ENCODE measurements at regions not wholly inside any gene's neighbourhood (a gene's known extent, or its start where the extent isn't known, plus 50 kb on each side); places are given as distances from the start of the nearest gene placed in this dataset.

DNA sequence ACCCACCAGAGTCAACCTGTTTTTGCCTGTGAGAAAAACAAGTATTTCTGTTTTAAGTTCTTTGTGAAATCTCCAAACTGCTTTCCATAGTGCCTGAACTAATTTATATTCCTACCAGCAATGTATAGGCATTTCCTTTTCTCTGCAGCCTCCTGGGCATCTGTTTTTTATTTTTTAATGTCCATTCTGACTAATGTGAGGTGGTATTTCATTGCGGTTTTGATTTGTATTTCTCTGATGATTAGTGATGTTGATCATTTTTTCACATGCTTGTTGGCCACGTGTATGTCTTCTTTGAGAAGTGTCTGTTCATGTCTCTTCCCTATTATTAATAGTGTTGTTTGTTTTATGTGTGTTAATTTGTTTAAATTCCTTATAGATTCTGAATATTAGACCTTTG is 820.5 kb downstream of the MCTP2 start:
- Histone ChIP-seq H3K9me3 (ENCODE audit: severe bottlenecking) (no peaks in the 10 kb centered on the region), H3K4me1 (ENCODE audit: insufficient read depth, poor library complexity, severe bottlenecking) (no peaks in the 10 kb centered on the region), H3K36me3 (ENCODE audit: low read depth) (no peaks in the 10 kb centered on the region), H3K27me3 (ENCODE audit: insufficient read depth, poor library complexity, severe bottlenecking) (no peaks in the 10 kb centered on the region), H3K4me3 (ENCODE audit: severe bottlenecking) (no peak overlapping the region), H3K27ac (ENCODE audit: poor library complexity, severe bottlenecking) (no peak overlapping the region)
- 0 out of 3 replicates have a peak, but pooled peaks have one; percentile 14 for ATAC-seq (ENCODE audit: low read depth)
- DNase-seq (ENCODE audit: low spot score) = no peak
- no peak for TF ChIP-seq CTCF (IDR thresholded peaks at IDR 0.05; ENCODE audit: poor library complexity, severe bottlenecking)

- no peak for TF ChIP-seq CTCF (IDR thresholded peaks at IDR 0.05; ENCODE audit: poor library complexity, severe bottlenecking)
- no peak overlapping the region for H3K4me3 ChIP-seq (ENCODE audit: severe bottlenecking)
- H3K9me3 ChIP-seq (ENCODE audit: severe bottlenecking) = no peaks in the 10 kb centered on the region
- H3K27ac ChIP-seq (ENCODE audit: poor library complexity, severe bottlenecking) = no peak overlapping the region
- ATAC-seq (ENCODE audit: low read depth) (no peak; the same call in 2 of the 3 replicates), DNase-seq (ENCODE audit: low spot score) (no peak)
- no peaks in the 10 kb centered on the region for H3K36me3 ChIP-seq (ENCODE audit: low read depth)
- no peaks in the 10 kb centered on the region for H3K4me1 ChIP-seq (ENCODE audit: insufficient read depth, poor library complexity, severe bottlenecking)
- no peaks in the 10 kb centered on the region for H3K27me3 ChIP-seq (ENCODE audit: insufficient read depth, poor library complexity, severe bottlenecking)
Observed at GRCh38 chr15:95059346-95059905, 828.1 kb downstream of the MCTP2 start.

DNA sequence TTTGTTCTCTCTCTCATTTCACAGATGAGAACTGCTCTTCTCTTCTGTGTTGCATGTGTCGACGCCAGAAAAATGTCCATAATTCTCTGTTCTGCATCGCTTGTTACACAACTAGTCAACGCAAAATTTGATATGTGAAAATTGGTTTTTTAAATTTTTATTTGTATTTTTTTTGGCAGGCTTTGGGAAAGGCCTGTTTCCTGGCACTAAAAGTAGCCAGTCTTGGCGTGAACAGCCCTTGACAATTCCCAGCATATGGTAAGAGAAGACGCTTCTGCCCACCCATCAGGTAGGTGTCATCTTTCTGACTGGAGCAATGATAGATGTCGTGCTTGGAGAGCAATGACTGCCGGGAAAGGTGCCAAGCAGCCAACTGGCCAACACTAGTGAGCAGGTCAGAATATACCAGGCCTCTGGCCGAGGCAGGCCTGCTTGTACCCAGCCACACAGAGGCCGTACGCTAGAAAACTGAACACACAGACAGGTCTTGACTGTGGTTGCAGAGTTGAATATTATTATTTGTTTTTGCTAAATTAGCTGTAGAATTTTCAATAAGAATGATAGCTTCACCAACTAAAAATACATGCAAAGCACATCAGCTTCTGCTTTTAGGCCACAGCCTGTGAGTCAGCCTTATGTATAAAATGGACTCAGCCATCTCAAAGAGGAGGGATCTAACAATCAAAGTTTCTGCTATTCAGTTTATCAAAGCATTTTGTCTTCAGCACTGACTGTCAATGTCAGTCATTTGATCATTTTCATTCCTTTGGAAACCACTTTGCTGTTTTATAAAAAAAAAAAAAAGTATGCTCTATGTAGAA is 837.5 kb downstream of the MCTP2 start:
- Histone ChIP-seq H3K36me3 (ENCODE audit: low read depth) (no peaks in the 10 kb centered on the region), H3K27me3 (ENCODE audit: insufficient read depth, poor library complexity, severe bottlenecking) (no peaks in the 10 kb centered on the region), H3K4me3 (ENCODE audit: severe bottlenecking) (no peak overlapping the region), H3K27ac (ENCODE audit: poor library complexity, severe bottlenecking) (no peak overlapping the region), H3K4me1 (ENCODE audit: insufficient read depth, poor library complexity, severe bottlenecking) (no peaks in the 10 kb centered on the region), H3K9me3 (ENCODE audit: severe bottlenecking) (no peaks in the 10 kb centered on the region)
- no peak for TF ChIP-seq CTCF (IDR thresholded peaks at IDR 0.05; ENCODE audit: poor library complexity, severe bottlenecking)
- ATAC-seq (ENCODE audit: low read depth) = no peak
- DNase-seq (ENCODE audit: low spot score) = no peak

- no peak for DNase-seq (ENCODE audit: low spot score)
- no peak for TF ChIP-seq CTCF (IDR thresholded peaks at IDR 0.05; ENCODE audit: poor library complexity, severe bottlenecking)
- no peak overlapping the region for H3K27ac ChIP-seq (ENCODE audit: poor library complexity, severe bottlenecking)
Observed at GRCh38 chr15:95075792-95076677, 844.7 kb downstream of the MCTP2 start.

More at GRCh38 chr15:95075792-95076677, 844.7 kb downstream of the MCTP2 start:
- no peak for ATAC-seq (ENCODE audit: low read depth)
- no peak overlapping the region for H3K4me3 ChIP-seq (ENCODE audit: severe bottlenecking)
- no peaks in the 10 kb centered on the region for H3K4me1 ChIP-seq (ENCODE audit: insufficient read depth, poor library complexity, severe bottlenecking)
- no peaks in the 10 kb centered on the region for H3K27me3 ChIP-seq (ENCODE audit: insufficient read depth, poor library complexity, severe bottlenecking)
- H3K9me3 ChIP-seq (ENCODE audit: severe bottlenecking) = no peaks in the 10 kb centered on the region
- H3K36me3 ChIP-seq (ENCODE audit: low read depth) = no peaks in the 10 kb centered on the region
